OCI-M1 (cell line): ENCODE measurements at regions not wholly inside any gene's neighbourhood (a gene's known extent, or its start where the extent isn't known, plus 50 kb on each side); places are given as distances from the start of the nearest gene placed in this dataset.
A peak's percentile ranks its signal among the peaks of the same experiment; 100 is the strongest.

Experiments
- DNase-seq: peaks from one replicate; lab custom pipeline; 2025; lab: John Stamatoyannopoulos, UW

- no peak for DNase-seq
Measured at GRCh38 chr2:128472789-128473174, 154.1 kb upstream of the HS6ST1 start.

GRCh38 chr2:128473175-128474035 is 154.7 kb upstream of the HS6ST1 start:
- DNase-seq, result peak; percentile 99

- no peak for DNase-seq
Measured at GRCh38 chr2:128474036-128474955, 155.6 kb upstream of the HS6ST1 start.

GRCh38 chr2:128474962-128475361 is 156.3 kb upstream of the HS6ST1 start:
- no peak for DNase-seq

- no peak for DNase-seq
Measured at GRCh38 chr2:128475427-128476211, 157.0 kb upstream of the HS6ST1 start.

GRCh38 chr2:128477026-128477820 is 158.6 kb upstream of the HS6ST1 start:
- no peak for DNase-seq

- no peak for DNase-seq
Measured at GRCh38 chr2:128477891-128478290, 159.2 kb upstream of the HS6ST1 start.

- no peak for DNase-seq
Measured at GRCh38 chr2:128485761-128486639, 167.3 kb upstream of the HS6ST1 start.

- DNase-seq, result no peak
Measured at GRCh38 chr2:128486640-128487375, 168.1 kb upstream of the HS6ST1 start.

- DNase-seq, result no peak
Measured at GRCh38 chr2:128487650-128488387, 169.2 kb upstream of the HS6ST1 start.

GRCh38 chr2:128488434-128488833 is 169.8 kb upstream of the HS6ST1 start:
- no peak for DNase-seq

- peak; percentile 25 for DNase-seq
Measured at GRCh38 chr2:128489526-128490273, 171.0 kb upstream of the HS6ST1 start.

- no peak for DNase-seq
Measured at GRCh38 chr2:128490321-128490720, 171.7 kb upstream of the HS6ST1 start.

- no peak for DNase-seq
Measured at GRCh38 chr2:128490881-128491691, 172.4 kb upstream of the HS6ST1 start.

GRCh38 chr2:128491692-128492244 is 173.1 kb upstream of the HS6ST1 start:
- DNase-seq, result no peak

GRCh38 chr2:128492966-128493811 is 174.5 kb upstream of the HS6ST1 start:
- no peak for DNase-seq
